SK-N-MC (cell line): ENCODE measurements at regions not wholly inside any gene's neighbourhood (a gene's known extent, or its start where the extent isn't known, plus 50 kb on each side); places are given as distances from the start of the nearest gene placed in this dataset.

Source experiments
- EZH2 ChIP-seq: fragments of 200-600 bp; sonication (generic); IDR thresholded peaks from one replicate; pipeline ENCODE4 v1.6.1; 2017; ENCODE audit warnings: antibody characterized with exemption
- POLR2AphosphoS5 ChIP-seq: IDR thresholded peaks from 2 replicates; pipeline ENCODE4 v1.6.1; 2012; ENCODE audit warnings: mild to moderate bottlenecking, low read depth, low read length, borderline replicate concordance

DNA sequence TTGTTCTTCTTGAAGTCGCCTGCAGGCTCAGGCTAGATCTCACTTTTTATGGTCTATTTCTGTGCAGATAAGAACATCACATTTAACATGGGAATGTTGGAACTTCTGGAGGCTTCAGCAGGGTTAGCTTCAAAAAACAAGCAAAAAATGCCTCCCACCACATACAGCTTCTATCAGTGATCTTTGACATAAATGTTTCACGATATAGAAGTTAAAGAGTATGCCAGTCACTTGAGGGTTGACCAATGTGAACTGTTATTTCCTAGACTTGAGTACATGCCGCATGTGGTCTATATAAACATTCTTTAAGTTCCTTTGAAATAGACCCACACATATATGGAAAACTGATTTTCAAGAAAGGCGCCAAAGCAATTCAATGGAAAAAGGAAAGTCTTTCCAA lies 219.2 kb upstream of the KLF14 start:
- no peak for TF ChIP-seq EZH2
- TF ChIP-seq POLR2AphosphoS5, result no peak
